ENCODE measurements at regions not wholly inside any gene's neighbourhood (a gene's known extent, or its start where the extent isn't known, plus 50 kb on each side); places are given as distances from the start of the nearest gene placed in this dataset.
"Not testable (repeated sequence)": the region's sequence is repeated elsewhere in the genome, so short reads cannot be mapped to it uniquely, and the experiment has no call there.

DNA sequence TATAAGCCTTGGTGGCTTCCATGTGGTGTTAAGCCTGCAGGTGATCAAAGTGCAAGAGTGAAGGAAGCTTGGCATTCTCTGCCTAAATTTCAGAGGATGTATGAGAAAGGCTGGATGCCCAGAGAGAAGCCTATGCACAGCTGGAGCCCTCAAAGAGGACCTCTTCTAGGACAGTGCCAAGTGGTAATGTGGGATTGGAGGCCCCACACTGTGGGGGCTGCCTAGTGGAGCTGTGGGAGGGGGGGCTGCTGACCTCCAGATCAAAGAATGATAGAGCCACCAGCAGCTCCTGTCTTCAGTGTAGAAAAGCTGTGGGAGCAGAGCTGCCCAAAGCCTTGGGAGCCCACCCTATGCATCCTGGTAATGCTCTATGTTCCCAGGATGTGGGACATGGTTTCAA lies 1512.7 kb upstream of the TPTE start:
- ChIA-PET POLR2A (no interaction called here), CTCF (interaction anchor here (0.6 kb wide), 1 partner anchor 10 kb away, joined by 3 read pairs; no protein-coding TSS in a partner anchor)

DNA sequence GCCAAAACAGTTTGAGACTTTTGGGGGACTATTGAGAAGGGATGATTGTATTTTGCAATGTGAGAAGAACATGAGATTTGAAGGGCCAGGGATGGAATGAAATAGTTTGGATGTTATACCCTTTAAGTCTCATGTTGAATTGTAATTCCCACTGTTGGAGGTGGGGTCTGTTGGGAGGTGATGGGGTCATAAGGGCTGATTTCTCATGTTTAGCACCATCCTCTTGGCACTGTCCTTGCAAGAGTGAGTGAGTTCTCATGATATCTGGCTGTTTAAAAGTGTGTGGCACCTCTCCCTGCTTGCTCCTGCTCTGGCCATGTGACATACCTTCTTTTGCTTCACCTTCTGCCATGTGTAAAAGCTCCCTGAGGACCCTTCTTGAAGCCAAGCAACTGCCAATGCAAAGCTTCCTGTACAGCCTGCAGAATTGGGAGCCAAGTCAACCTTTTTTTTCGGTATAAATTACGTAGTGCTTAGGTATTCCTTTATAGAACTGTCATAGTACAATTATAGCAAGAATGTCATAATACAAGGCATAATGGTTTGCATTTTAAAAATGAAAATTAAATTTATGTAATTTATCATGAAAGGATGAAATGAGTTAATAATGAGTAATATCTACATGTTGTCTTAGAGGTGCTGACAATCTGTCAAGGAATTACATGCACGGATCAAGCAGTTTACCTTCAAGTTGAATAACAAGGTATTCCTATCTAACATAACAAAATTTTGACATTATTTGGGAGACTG lies 1511.9 kb upstream of the TPTE start:
- DNase-seq (ENCODE audit: extremely low spot score); CTCF ChIA-PET; POLR2A ChIA-PET: not testable (repeated sequence)

More for the DNA sequence above, 1512.7 kb upstream of the TPTE start:
- TF ChIP-seq SUZ12 (IDR thresholded peaks at IDR 0.05) (no peak), FOXM1 (IDR thresholded peaks at IDR 0.05; ENCODE audit: borderline replicate concordance) (no peak), SP1 (IDR thresholded peaks at IDR 0.05) (no peak)
- TF ChIP-seq, protein P1, sequence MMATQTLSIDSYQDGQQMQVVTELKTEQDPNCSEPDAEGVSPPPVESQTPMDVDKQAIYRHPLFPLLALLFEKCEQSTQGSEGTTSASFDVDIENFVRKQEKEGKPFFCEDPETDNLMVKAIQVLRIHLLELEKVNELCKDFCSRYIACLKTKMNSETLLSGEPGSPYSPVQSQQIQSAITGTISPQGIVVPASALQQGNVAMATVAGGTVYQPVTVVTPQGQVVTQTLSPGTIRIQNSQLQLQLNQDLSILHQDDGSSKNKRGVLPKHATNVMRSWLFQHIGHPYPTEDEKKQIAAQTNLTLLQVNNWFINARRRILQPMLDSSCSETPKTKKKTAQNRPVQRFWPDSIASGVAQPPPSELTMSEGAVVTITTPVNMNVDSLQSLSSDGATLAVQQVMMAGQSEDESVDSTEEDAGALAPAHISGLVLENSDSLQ (IDR thresholded peaks at IDR 0.05), result no peak
- no peak for DNase-seq (ENCODE audit: extremely low spot score)

DNA sequence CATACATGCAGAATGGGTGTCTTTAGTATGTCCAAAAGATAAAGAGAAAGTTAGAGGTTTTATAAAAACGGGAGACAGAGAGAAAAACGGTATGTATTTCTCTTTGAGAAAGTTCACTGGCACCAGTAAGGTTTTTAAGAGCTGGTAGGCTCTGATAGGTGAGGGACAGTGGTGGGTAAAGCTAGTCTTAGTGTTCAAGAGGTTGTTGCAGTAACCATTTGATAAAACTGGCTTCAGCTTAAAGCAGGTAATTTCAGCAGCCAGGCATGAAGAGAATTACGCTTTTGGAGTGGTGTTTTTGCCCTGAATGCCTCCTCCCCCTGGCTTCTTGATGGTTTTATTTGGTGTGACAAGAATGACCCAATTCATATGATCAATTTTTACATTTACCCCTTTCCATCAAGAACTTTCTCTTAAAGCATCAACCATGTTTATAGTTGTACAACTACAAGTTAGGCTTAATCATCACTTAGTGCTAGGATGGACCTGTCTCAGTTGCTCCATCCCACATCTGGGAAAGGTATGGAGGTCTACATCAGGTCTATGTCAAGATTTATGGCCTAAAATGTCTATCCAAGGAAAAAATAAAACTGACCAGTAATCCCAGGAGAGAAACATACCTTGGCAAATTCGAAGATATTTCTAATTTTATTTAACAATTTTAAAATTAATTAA lies 1511.1 kb upstream of the TPTE start:
- POLR2A ChIA-PET, CTCF ChIA-PET: not testable (repeated sequence)

DNA sequence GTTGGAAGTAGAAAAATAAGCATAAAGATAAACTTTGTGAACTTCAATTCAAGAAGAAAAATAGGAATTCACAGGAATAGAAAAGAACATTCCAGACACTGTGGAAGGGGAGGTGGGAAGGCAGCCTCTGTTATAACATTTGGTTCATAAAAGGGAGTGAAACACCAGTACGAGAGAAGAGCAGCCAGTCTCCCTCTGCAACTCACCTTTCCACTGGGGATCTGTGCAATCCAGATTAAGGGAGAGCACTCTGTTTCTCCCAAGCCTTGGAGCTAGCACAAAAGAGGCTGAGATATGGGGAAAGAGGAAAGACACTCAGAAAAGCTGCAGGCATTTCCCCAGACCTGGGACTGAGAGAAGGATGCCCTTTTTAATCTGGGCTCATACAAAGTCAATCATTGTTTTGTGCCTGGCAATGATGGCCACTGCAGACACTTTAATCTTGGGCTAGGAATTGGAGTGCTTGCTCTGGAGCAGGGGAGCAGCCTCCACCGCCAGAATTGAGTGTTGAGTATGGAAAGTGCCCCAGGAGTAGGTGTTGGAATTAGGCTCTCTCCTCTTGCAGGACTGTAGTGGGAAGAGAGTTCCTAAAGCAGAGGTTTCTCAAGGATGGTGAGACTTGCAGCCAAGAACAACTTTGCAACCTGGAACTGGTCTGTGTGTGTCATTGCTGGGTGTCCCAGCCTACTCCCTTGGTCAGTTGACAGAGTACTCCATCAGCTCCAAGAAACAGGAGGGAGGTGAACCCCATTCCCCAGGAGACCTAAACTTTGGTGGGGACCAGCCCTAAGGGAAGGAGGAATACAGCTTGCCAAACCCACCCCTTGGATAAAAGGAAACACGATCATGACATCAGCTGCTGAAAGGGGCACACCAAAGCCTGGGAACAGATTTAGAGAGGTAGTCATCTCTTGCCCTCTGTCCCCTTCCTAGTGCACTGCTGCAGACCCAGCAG lies 1510.2 kb upstream of the TPTE start:
- CTCF ChIA-PET; POLR2A ChIA-PET; DNase-seq (ENCODE audit: extremely low spot score): not testable (repeated sequence)

More for the DNA sequence above, 1511.1 kb upstream of the TPTE start:
- DNase-seq (ENCODE audit: extremely low spot score), result not testable (repeated sequence)

DNA sequence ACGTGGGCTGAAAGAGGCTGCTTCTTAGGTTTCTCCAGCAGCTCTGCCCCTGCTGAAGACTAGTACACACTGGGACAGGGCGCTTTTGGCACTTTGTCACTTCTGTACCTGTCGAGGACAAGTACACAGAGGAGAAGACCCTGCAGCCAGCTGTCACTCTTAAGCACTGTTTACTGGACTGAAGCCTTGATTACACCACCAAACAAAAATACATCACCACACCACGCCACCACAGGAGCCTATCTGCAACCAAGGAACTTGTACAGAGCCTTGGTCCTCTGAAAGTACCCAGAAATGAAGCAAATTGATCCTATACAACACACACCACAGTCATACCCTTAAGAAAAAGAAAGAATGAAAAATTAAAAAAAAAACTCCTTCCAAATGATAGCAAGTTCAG lies 1509.5 kb upstream of the TPTE start:
- POLR2A ChIA-PET; DNase-seq (ENCODE audit: extremely low spot score); CTCF ChIA-PET: not testable (repeated sequence)

DNA sequence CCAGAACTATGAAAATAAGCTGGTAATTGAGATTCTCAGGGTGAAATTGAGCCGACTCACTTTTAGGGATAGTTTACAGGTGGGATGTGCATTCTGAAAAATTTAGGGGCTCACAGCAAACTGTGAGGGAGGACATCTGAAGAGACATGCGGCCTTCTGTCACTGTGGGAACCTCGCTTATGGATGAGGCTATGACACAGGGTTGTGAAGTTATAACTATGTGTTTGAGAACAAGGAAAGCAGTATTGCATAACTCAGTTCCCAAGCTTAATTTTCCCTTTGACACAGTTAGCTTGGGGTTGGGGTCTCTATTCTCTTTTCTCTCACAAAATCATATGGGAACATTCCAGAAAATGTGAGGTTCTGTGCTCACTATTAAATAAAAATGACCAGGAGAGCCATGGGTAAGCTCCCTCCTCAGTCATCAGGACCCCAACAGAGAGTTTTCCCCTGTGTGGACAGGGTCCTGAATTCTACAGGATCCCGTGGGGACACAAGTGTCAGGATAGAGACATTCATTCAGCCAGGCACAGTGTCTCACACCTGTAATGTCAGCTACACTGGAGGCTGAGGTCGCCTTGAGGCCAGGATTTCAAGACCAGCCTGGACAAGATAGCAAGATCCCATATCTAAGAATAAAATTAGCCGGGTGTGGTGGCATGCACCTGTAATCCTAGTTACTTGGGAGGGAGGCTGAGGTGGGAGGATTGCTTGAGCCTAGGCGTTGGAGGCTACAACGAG lies 1507.7 kb upstream of the TPTE start:
- POLR2A ChIA-PET; CTCF ChIA-PET; DNase-seq (ENCODE audit: extremely low spot score): not testable (repeated sequence)

DNA sequence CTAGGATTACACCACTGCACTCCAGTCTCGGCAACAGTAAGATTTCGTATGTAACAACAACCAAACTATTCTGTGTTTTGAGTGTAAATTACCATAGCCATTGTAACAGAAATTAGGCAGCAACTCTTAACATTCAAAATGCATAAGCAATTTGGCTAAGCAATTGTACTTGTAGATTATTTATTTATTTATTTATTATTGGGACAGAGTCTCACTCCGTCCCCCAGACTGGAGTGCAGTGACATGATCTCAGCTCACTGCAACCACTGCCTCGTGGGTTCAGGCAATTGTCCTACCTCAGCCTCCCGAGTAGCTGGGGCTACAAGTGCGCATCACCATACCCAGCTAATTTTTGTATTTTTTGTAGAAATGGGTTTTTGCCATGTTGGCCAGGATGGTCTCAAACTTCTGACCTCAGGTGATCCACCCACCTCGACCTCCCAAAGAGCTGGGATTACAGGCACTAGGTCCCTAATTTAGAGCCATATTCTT lies 1507.1 kb upstream of the TPTE start:
- POLR2A ChIA-PET, result not testable (repeated sequence)

DNA sequence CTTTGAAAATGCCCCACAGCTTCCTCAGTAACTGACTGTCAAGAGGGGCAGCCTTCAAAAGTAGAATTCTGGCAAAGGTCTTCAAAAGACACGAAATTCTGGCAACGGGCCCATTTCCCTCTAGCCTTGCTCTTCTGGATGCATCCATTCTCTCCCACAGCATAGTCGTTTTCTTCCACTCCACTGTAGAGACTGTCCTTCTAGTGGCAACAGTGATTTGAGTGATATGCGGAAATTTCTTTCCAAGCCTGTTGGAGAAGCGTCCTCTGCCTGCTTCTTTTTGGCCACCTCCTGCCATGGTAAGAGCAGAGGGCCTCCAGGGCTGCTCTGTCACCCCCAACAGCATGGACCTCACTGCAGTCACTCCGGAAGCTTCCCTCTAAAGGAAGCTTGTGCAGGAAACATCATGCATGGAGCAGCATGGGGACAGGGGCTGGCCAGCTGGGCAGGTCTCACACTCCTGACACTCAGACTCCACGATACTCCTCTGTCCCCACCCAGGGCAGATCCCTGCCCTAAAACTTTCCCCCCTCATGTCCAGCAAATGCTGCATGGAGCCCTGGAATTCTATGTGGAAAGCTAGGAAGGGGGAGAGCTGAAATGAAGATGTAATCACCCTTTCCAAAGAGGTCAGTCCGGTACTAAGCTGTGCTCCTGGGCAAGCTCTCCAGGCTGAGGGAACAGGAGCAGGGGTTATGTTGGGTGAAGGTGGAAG lies 1505.7 kb upstream of the TPTE start:
- CTCF ChIA-PET; DNase-seq (ENCODE audit: extremely low spot score); POLR2A ChIA-PET: not testable (repeated sequence)

More for the DNA sequence above, 1507.1 kb upstream of the TPTE start:
- CTCF ChIA-PET; DNase-seq (ENCODE audit: extremely low spot score): not testable (repeated sequence)

DNA sequence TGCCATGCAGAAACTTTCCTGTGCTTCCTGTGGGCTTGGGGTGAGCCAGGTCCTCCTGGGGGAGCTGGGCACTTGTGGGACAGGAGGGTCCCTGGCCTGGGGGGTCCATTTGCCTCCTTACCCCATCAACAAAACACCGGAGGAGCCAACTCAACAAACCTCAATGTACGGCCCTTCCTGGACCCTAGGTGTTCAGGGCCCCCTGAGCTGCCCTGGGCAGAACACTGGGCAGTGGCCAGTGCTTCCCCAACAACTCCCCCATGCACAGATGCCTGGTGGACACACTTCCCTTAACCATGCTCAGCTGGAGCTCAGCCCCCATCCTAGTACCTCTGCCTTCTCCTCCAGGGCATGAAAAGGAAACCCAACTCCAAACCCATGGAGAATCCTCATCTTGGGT lies 1504.2 kb upstream of the TPTE start:
- CTCF ChIA-PET; DNase-seq (ENCODE audit: extremely low spot score); POLR2A ChIA-PET: not testable (repeated sequence)

DNA sequence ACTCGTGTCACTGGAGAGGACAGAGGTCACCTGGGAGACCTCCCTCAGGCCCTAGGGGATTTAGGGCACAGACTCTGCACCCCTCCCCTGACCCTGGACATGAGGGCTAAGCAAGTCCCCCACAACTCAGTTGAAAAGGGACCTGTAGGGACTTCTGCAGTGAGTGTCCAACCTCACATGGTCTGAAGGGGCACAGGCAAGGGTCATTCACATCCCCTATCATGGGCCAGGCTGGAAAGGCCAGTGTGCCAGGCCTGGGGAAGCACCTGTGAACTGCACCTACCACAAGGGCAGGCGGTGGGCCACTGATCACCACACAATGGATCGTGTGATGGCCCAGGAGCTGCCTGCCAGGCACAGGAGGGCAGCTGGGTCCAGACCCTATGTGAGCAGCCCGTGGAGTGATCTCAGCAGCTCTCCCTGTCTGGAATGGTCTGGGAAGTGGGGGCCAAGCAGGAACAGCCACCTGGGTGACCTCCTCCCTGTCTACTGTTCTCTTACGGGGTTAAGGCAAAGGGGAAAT lies 1502.6 kb upstream of the TPTE start:
- POLR2A ChIA-PET; DNase-seq (ENCODE audit: extremely low spot score): not testable (repeated sequence)
- CTCF ChIA-PET, result interaction anchor here (0.7 kb wide), 1 partner anchor 11 kb away, joined by 3 read pairs; no protein-coding TSS in a partner anchor

DNA sequence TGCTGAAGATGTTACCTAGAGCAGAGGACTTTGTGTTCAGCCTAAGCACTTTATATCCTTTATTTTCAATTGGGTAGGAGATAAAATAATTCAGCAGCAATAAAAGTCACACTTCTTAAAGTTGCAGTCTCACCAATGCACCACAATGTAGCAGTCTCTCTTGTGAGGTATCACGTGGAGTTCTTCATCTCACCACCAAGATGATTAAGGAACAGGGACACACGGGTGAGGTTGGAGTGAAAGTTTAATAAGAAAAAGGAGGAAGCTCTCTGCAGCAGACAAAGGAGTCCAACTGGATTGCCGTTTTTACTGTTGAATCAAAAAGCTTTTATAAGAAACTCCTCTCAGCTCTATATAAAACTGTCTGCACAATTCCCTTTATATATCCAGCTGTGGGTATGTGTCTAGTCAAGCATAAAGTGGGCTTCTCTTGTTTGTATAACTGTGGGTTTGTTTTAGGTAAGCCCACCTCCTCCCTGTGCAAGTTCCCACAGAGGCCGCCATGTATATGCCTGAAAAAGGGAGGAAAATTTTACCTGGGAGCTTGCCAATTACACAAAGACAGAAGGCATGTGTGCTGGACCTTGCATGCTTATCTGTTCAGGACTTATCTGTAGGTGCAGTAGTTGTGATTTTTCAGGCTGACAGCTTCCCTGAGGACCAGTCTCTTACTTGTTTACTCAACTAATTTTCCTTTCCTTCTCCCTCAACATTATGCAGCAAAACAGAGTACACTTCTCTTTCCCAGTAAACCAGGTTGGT lies 1497.2 kb upstream of the TPTE start:
- POLR2A ChIA-PET; CTCF ChIA-PET; DNase-seq (ENCODE audit: extremely low spot score): not testable (repeated sequence)

DNA sequence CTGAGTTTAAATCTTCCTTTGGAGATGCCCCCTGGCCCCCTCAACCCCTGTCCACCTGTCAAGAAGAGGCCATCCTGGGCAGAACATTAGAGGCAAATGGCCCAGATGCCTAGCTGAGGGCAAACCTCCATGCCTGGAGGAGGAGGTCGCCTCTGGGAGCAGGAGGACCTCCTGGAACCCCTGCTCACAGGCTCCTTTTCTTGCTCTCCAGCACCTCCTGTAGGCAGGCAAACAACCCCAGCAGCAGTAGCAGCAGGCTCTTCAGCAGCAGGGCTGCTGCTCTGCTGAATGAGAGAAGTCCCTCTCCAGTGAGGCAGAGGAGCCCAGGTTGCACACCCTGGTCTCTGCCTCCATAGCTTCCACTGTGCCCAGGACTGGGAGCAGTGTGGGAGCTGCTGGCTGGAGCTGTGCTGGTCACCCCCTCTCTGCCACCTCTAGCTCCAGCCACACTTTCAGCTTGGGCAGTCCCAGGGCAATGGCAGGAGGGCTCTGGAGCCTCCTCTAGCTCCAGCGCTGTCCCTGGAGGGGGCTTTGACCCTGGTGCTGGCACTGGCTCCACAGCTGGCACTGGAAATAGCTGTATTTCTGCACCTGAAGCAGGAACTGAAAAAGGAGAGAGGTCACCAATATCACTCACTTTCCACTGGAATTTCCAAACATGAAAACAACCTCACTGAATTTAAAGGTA lies 1494.5 kb upstream of the TPTE start:
- POLR2A ChIA-PET, CTCF ChIA-PET: not testable (repeated sequence)

DNA sequence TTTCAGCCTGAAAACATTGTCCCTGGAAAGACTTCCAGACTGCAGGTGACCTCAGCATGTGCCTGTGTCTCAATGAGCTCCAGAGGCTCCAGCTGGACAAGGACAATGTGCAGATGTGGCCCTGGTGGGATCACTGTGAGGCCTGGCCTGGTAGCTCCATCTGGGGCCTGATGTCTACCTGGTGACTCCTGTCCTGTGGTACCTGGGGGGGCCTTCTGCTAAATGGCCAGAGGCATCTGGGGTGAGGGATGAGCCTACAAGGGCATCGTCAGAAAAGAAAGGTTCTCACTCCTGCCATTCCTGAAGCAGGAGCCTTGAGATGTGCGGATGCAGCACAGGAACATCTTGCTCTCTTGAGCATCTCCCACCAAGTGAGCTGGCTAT lies 1494.0 kb upstream of the TPTE start:
- POLR2A ChIA-PET; DNase-seq (ENCODE audit: extremely low spot score); CTCF ChIA-PET: not testable (repeated sequence)

More for the DNA sequence above, 1494.5 kb upstream of the TPTE start:
- not testable (repeated sequence) for DNase-seq (ENCODE audit: extremely low spot score)

DNA sequence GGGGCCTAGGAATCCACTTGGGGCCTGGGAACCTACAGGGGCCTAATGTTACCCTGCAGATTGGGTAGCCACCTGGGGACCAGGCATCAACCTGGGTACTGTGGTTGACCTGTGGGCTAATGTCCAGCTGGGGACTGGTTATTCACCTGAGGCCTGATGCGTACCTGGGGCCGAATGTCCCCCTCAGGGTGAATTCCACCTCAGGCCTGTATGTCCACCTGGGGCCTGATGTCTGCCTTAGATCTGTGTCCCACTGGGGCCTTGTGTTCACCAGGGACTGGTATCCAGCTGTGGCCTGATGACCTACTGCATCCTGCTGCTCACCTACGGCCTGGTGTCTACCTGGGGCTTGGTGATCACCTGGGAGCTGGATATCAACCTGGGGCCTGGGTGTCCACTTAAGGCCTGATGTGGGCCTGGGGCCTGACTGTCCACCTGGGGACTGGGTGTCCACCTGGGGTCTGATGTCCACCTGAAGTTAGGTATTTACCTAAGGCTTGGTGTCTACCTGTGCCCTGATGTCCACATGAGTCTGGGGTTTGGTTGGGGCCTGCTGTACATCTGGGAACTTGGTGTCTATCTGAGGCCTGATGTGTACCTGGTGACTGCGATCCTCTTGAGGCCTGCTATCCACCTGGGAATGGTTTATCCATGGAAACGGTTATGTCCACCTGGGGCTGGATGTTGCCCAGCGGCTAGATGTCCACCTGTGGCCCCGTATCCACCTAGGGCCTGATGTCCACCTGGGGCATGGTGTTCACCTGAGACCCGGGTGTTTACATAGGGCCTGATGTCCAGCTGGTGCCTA lies 1492.6 kb upstream of the TPTE start:
- POLR2A ChIA-PET; CTCF ChIA-PET; DNase-seq (ENCODE audit: extremely low spot score): not testable (repeated sequence)

Data from HEK293T (cell line).